ENCODE measurements at regions not wholly inside any gene's neighbourhood (a gene's known extent, or its start where the extent isn't known, plus 50 kb on each side); places are given as distances from the start of the nearest gene placed in this dataset.

- TF ChIP-seq POLR2A (IDR thresholded peaks at IDR 0.05), result no peak
- TF ChIP-seq, protein P1, sequence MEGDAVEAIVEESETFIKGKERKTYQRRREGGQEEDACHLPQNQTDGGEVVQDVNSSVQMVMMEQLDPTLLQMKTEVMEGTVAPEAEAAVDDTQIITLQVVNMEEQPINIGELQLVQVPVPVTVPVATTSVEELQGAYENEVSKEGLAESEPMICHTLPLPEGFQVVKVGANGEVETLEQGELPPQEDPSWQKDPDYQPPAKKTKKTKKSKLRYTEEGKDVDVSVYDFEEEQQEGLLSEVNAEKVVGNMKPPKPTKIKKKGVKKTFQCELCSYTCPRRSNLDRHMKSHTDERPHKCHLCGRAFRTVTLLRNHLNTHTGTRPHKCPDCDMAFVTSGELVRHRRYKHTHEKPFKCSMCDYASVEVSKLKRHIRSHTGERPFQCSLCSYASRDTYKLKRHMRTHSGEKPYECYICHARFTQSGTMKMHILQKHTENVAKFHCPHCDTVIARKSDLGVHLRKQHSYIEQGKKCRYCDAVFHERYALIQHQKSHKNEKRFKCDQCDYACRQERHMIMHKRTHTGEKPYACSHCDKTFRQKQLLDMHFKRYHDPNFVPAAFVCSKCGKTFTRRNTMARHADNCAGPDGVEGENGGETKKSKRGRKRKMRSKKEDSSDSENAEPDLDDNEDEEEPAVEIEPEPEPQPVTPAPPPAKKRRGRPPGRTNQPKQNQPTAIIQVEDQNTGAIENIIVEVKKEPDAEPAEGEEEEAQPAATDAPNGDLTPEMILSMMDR (IDR thresholded peaks at IDR 0.05), result no peak
These were observed 324.6 kb upstream of the RND3 start for GRCh38 chr2:150812066-150812465.
